ENCODE measurements at regions not wholly inside any gene's neighbourhood (a gene's known extent, or its start where the extent isn't known, plus 50 kb on each side); places are given as distances from the start of the nearest gene placed in this dataset.

DNA sequence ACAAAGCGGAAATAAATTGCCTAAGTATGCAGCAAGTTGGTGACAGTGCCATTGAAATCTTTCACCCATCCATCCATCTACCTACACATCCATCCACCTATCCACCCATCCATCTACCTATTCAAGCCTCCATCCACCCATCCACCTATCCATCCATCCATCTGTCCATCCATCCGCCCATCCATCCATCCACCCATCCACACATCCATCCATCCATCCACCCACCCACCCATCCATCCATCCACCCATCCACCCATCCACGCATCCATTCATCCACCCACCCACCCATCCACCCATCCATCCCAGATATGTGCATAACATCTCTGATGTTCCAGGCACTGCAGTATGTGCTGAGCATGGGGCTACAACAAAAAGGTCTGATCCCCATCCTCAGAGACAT lies 277.5 kb downstream of the IRF8 start:
- no peak for DNase-seq (ENCODE audit: extremely low spot score)
- ChIA-PET CTCF (no interaction called here), POLR2A (no interaction called here)

DNA sequence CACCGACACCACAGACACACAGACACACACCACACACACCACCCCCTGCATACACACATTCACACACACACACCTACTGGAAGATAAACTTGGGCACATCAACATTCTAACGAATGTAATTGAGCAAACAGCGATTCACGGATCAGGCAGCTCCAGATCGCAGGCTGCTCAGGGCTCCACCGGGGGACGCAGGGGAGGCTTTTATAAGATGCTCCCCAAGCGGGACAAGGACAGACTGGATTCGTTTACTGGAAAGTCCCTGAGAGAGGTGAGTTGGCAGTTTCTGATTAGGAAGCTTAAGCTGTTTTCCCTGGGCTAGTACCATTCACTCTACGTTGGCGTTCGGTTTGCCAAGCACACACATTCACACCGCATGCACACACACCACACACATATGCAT lies 281.3 kb downstream of the IRF8 start:
- ChIA-PET CTCF (no interaction called here), POLR2A (no interaction called here)
- TF ChIP-seq L3MBTL2 (conservative IDR thresholded peaks at IDR 0.05) (no peak), CTBP1 (IDR thresholded peaks at IDR 0.05; ENCODE audit: borderline replicate concordance) (no peak), BHLHE40 (IDR thresholded peaks at IDR 0.05; ENCODE audit: borderline replicate concordance) (no peak), LEF1 (IDR thresholded peaks at IDR 0.05; ENCODE audit: borderline replicate concordance) (no peak), ZNF384 (IDR thresholded peaks at IDR 0.05) (no peak), SP1 (IDR thresholded peaks at IDR 0.05) (no peak), SUZ12 (IDR thresholded peaks at IDR 0.05) (no peak), FOXA1 (IDR thresholded peaks at IDR 0.05) (no peak), ELF4 (IDR thresholded peaks at IDR 0.05) (no peak), NFRKB (IDR thresholded peaks at IDR 0.05) (no peak), FOXK2 (IDR thresholded peaks at IDR 0.05) (no peak), FOXM1 (IDR thresholded peaks at IDR 0.05; ENCODE audit: borderline replicate concordance) (no peak), HDGF (IDR thresholded peaks at IDR 0.05; ENCODE audit: borderline replicate concordance) (no peak)
- TF ChIP-seq, protein P1, sequence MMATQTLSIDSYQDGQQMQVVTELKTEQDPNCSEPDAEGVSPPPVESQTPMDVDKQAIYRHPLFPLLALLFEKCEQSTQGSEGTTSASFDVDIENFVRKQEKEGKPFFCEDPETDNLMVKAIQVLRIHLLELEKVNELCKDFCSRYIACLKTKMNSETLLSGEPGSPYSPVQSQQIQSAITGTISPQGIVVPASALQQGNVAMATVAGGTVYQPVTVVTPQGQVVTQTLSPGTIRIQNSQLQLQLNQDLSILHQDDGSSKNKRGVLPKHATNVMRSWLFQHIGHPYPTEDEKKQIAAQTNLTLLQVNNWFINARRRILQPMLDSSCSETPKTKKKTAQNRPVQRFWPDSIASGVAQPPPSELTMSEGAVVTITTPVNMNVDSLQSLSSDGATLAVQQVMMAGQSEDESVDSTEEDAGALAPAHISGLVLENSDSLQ (IDR thresholded peaks at IDR 0.05): no peak
- no peak for DNase-seq (ENCODE audit: extremely low spot score)

More for the DNA sequence above, 277.5 kb downstream of the IRF8 start:
- no peak for TF ChIP-seq L3MBTL2 (conservative IDR thresholded peaks at IDR 0.05)
- no peak for TF ChIP-seq FOXK2 (IDR thresholded peaks at IDR 0.05)
- no peak for TF ChIP-seq SP1 (IDR thresholded peaks at IDR 0.05)
- TF ChIP-seq TARDBP (IDR thresholded peaks at IDR 0.05): no peak
- TF ChIP-seq ELF4 (IDR thresholded peaks at IDR 0.05): no peak
- TF ChIP-seq, protein P1 (IDR thresholded peaks at IDR 0.05): no peak
- TF ChIP-seq NFRKB (IDR thresholded peaks at IDR 0.05): no peak
- TF ChIP-seq SUZ12 (IDR thresholded peaks at IDR 0.05): no peak
- no peak for TF ChIP-seq FOXA1 (IDR thresholded peaks at IDR 0.05)
- TF ChIP-seq LEF1 (IDR thresholded peaks at IDR 0.05; ENCODE audit: borderline replicate concordance): no peak
- no peak for TF ChIP-seq BHLHE40 (IDR thresholded peaks at IDR 0.05; ENCODE audit: borderline replicate concordance)
- no peak for TF ChIP-seq ZNF384 (IDR thresholded peaks at IDR 0.05)
- TF ChIP-seq ARNT (IDR thresholded peaks at IDR 0.05): no peak
- no peak for TF ChIP-seq HDGF (IDR thresholded peaks at IDR 0.05; ENCODE audit: borderline replicate concordance)
- TF ChIP-seq FOXM1 (IDR thresholded peaks at IDR 0.05; ENCODE audit: borderline replicate concordance): no peak
- no peak for TF ChIP-seq CTBP1 (IDR thresholded peaks at IDR 0.05; ENCODE audit: borderline replicate concordance)

DNA sequence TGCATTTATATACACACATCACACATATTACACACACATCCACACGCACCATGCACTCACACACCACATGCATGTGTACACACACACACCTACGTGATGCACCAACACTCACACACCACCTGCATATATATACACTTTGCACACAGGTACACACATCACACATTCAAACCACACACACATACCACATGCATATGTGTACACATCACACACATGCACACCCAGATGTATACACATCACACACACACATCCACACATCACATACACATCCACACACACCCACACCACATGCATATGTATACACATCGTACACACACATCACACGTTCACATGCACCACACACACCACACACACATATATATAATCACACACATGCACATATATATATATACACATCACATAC lies 281.8 kb downstream of the IRF8 start:
- ChIA-PET CTCF (no interaction called here), POLR2A (no interaction called here)
- DNase-seq (ENCODE audit: extremely low spot score): no peak
- TF ChIP-seq FOXM1 (IDR thresholded peaks at IDR 0.05; ENCODE audit: borderline replicate concordance) (no peak), ELF4 (IDR thresholded peaks at IDR 0.05) (no peak), FOXA1 (IDR thresholded peaks at IDR 0.05) (no peak), FOXK2 (IDR thresholded peaks at IDR 0.05) (no peak), TARDBP (IDR thresholded peaks at IDR 0.05) (no peak), HDGF (IDR thresholded peaks at IDR 0.05; ENCODE audit: borderline replicate concordance) (no peak), LEF1 (IDR thresholded peaks at IDR 0.05; ENCODE audit: borderline replicate concordance) (no peak), ARNT (IDR thresholded peaks at IDR 0.05) (no peak), BHLHE40 (IDR thresholded peaks at IDR 0.05; ENCODE audit: borderline replicate concordance) (no peak), SUZ12 (IDR thresholded peaks at IDR 0.05) (no peak)
- TF ChIP-seq, protein P1 (IDR thresholded peaks at IDR 0.05): no peak

DNA sequence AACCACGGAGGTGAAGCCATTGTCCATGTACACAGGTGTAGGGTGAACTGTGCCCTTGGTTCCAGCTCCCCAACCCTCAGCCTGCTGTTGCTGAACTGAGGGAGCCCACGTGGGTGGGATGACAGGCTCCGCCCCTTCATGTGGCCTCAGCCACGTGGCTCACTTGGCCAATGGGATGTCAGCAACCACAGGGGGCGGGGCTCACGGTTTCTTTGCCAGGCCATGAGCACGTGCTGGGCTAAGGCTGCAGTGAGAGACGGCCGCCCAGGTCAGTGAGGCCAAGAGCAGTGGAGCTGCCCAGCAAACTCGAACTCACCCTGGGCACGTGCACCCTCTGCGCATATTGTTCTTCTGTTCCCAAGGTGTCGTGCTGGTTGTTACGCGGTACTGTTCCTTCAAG lies 282.6 kb downstream of the IRF8 start:
- CTCF ChIA-PET: no interaction called here
- TF ChIP-seq SUZ12 (IDR thresholded peaks at IDR 0.05) (no peak), L3MBTL2 (conservative IDR thresholded peaks at IDR 0.05) (0 out of 2 replicates have a peak, but pooled peaks have one; percentile 20), HDGF (IDR thresholded peaks at IDR 0.05; ENCODE audit: borderline replicate concordance) (no peak)
- POLR2A ChIA-PET: no interaction called here
- no peak for DNase-seq (ENCODE audit: extremely low spot score)

DNA sequence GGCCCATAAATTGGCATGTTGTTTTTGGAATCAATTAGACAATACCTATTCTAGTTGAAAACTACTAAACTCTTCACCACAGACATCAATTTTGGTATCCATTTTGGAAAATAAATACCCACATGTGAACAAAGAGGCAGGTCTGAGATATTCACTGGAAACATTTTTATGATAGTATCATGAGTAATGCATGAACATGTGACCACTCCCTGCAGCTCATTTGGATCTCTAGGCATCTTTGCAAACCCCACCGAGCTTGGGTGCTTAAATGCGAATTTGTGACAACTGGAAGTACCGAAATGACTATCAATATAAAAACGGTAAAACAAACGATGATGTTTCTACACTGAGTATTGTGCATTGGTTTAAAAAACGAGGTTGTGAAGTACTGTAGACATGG lies 285.2 kb downstream of the IRF8 start:
- ChIA-PET POLR2A (no interaction called here), CTCF (no interaction called here)
- no peak for DNase-seq (ENCODE audit: extremely low spot score)
- TF ChIP-seq LEF1 (IDR thresholded peaks at IDR 0.05; ENCODE audit: borderline replicate concordance) (no peak), FOXM1 (IDR thresholded peaks at IDR 0.05; ENCODE audit: borderline replicate concordance) (no peak), ELF4 (IDR thresholded peaks at IDR 0.05) (no peak), ARNT (IDR thresholded peaks at IDR 0.05) (no peak), L3MBTL2 (conservative IDR thresholded peaks at IDR 0.05) (no peak), TARDBP (IDR thresholded peaks at IDR 0.05) (no peak), HDGF (IDR thresholded peaks at IDR 0.05; ENCODE audit: borderline replicate concordance) (no peak), BHLHE40 (IDR thresholded peaks at IDR 0.05; ENCODE audit: borderline replicate concordance) (no peak), FOXK2 (IDR thresholded peaks at IDR 0.05) (no peak), NFRKB (IDR thresholded peaks at IDR 0.05) (no peak), SUZ12 (IDR thresholded peaks at IDR 0.05) (no peak), ZNF384 (IDR thresholded peaks at IDR 0.05) (no peak), SP1 (IDR thresholded peaks at IDR 0.05) (no peak), CTBP1 (IDR thresholded peaks at IDR 0.05; ENCODE audit: borderline replicate concordance) (no peak), FOXA1 (IDR thresholded peaks at IDR 0.05) (no peak)
- TF ChIP-seq, protein P1 (IDR thresholded peaks at IDR 0.05): no peak

DNA sequence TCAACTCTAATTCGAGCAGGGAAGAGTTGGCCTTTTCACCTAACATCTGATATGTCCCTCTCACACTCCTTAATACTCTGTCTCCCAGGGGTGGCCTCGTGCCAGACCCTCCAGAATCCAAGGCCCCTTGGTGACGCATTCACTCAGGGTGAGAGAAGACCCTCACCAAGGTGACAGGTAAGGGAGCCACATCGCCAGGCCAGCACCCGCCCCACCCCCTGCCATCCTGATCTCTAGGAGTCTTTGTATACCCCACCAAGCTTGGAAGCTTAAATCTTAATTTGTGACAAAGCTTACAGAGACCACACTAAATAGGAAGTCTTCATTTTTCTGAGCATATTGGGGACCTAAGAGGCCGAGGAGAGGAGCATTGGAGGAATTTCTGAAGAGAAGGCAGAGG lies 286.1 kb downstream of the IRF8 start:
- ChIA-PET CTCF (no interaction called here), POLR2A (no interaction called here)
- no peak for TF ChIP-seq NFRKB (IDR thresholded peaks at IDR 0.05)
- TF ChIP-seq LEF1 (IDR thresholded peaks at IDR 0.05; ENCODE audit: borderline replicate concordance): no peak
- TF ChIP-seq BHLHE40 (IDR thresholded peaks at IDR 0.05; ENCODE audit: borderline replicate concordance): no peak
- no peak for TF ChIP-seq SUZ12 (IDR thresholded peaks at IDR 0.05)
- TF ChIP-seq, protein P1 (IDR thresholded peaks at IDR 0.05): no peak
- TF ChIP-seq ZNF384 (IDR thresholded peaks at IDR 0.05): no peak
- no peak for TF ChIP-seq L3MBTL2 (conservative IDR thresholded peaks at IDR 0.05)
- no peak for TF ChIP-seq ELF4 (IDR thresholded peaks at IDR 0.05)
- no peak for TF ChIP-seq HDGF (IDR thresholded peaks at IDR 0.05; ENCODE audit: borderline replicate concordance)
- TF ChIP-seq SP1 (IDR thresholded peaks at IDR 0.05): no peak
- no peak for TF ChIP-seq ARNT (IDR thresholded peaks at IDR 0.05)
- no peak for TF ChIP-seq TARDBP (IDR thresholded peaks at IDR 0.05)
- no peak for TF ChIP-seq FOXM1 (IDR thresholded peaks at IDR 0.05; ENCODE audit: borderline replicate concordance)
- TF ChIP-seq FOXK2 (IDR thresholded peaks at IDR 0.05): no peak
- TF ChIP-seq CTBP1 (IDR thresholded peaks at IDR 0.05; ENCODE audit: borderline replicate concordance): no peak
- no peak for TF ChIP-seq FOXA1 (IDR thresholded peaks at IDR 0.05)
- no peak for DNase-seq (ENCODE audit: extremely low spot score)
